K562 (cell line): ENCODE measurements at regions not wholly inside any gene's neighbourhood (a gene's known extent, or its start where the extent isn't known, plus 50 kb on each side); places are given as distances from the start of the nearest gene placed in this dataset.

ENCODE experiments used
- ATAC-seq: fragments of 200-7000 bp; cut with Tn5 transposase; 3 replicates; pipeline ENCODE4 v1.9.1; 2020; ENCODE audit warnings: moderate library complexity
- BruUV-seq: library from RNA; stranded (reverse); fragments of 400-500 nt; replicated peaks from 2 replicates; lab custom pipeline; 2021; lab: Mats Ljungman, UMichigan
- CTCF ChIA-PET: fragments of 300-600 bp; formaldehyde crosslinking; extraction: SDS; loops from one replicate; lab custom pipeline; 2021; ENCODE audit warnings: low intra/inter-chr PET ratio; lab: Yijun Ruan, JAX
- POLR2A ChIA-PET: fragments of 300-600, 350-650 bp; sonication (Branson Sonifier 250); formaldehyde crosslinking; extraction: SDS; loops from one replicate; lab custom pipeline; 2021; ENCODE audit warnings: antibody characterized with exemption, inconsistent platforms; lab: Yijun Ruan, JAX
- DNase-seq, 4 experiments: peaks; one replicate each; pipeline versions ENCODE4 v3.0.0 to v3.0.0-alpha.2; 2011 to 2018; ENCODE audit warnings: low spot score in 3 of 4, mixed read lengths in 3 of 4; ENCODE audit errors: extremely low read depth in 1 of 4
- FAIRE-seq: peaks from 2 replicates; lab custom pipeline; 2011; peaks lifted over from hg19 to GRCh38; lab: Jason Lieb, UNC
- H2AFZ ChIP-seq: 2 replicates; pipeline ENCODE4 v1.6.0; 2011; ENCODE audit warnings: low read depth, low read length, control low read depth, inconsistent platforms
- H3K27ac ChIP-seq: fragments of 200-600 bp; 3 replicates; pipeline ENCODE4 v1.8.0; 2011; ENCODE audit warnings: low read depth, mild to moderate bottlenecking, control low read depth, inconsistent platforms, low read length, moderate library complexity, mixed read lengths; ENCODE audit errors: extremely low read depth
- H3K27me3 ChIP-seq, 2 experiments: fragments of 300-600 bp in 1 of 2; 2 replicates in 1 of 2; 3 replicates in 1 of 2; pipeline versions ENCODE4 v1.6.0 to v1.8.0; 2011; ENCODE audit warnings: inconsistent platforms in 2 of 2, low read length in 2 of 2, mild to moderate bottlenecking in 1 of 2, mixed read lengths in 1 of 2, moderate library complexity in 1 of 2; ENCODE audit not compliant: control insufficient read depth in 2 of 2, insufficient read depth in 2 of 2
- H3K36me3 ChIP-seq: fragments of 300-600 bp; 3 replicates; pipeline ENCODE4 v1.8.0; 2011; ENCODE audit warnings: mild to moderate bottlenecking, low read length, inconsistent platforms; ENCODE audit not compliant: control insufficient read depth, insufficient read depth
- H3K4me1 ChIP-seq, 2 experiments: fragments of 200-600 bp in 1 of 2; replicated peaks in 1 of 2; 2 replicates in 1 of 2; 3 replicates in 1 of 2; pipeline versions ENCODE4 v1.5.1 to v1.8.0; 2011; ENCODE audit warnings: inconsistent platforms in 2 of 2, low read length in 2 of 2, mild to moderate bottlenecking in 1 of 2, mixed read lengths in 1 of 2, moderate library complexity in 1 of 2; ENCODE audit not compliant: control insufficient read depth in 2 of 2, insufficient read depth in 2 of 2
- H3K4me2 ChIP-seq: 2 replicates; pipeline ENCODE4 v1.6.1; 2011; ENCODE audit warnings: low read length, control low read depth, inconsistent platforms, mixed read lengths; ENCODE audit not compliant: insufficient read depth
- H3K4me3 ChIP-seq: fragments of 200-600 bp; sonication (generic), shearing (Covaris generic); 2 replicates; pipeline ENCODE4 v1.5.1; 2016; ENCODE audit warnings: control low read depth, inconsistent platforms
- H3K79me2 ChIP-seq: fragments of 200-600 bp; 3 replicates; pipeline ENCODE4 v1.8.0; 2011; ENCODE audit warnings: low read length, inconsistent platforms; ENCODE audit not compliant: control insufficient read depth, insufficient read depth
- H3K9ac ChIP-seq, 2 experiments: 2 replicates each; pipeline versions ENCODE4 v1.6.0 to v1.6.1; 2011; ENCODE audit warnings: low read depth in 2 of 2, low read length in 2 of 2, control low read depth in 1 of 2, inconsistent platforms in 1 of 2, mild to moderate bottlenecking in 1 of 2, mixed read lengths in 1 of 2; ENCODE audit not compliant: insufficient read depth in 1 of 2
- H3K9me1 ChIP-seq: one replicate; pipeline ENCODE4 v1.6.0; 2011; ENCODE audit warnings: inconsistent platforms, mild to moderate bottlenecking, low read length, moderate library complexity; ENCODE audit not compliant: control insufficient read depth, insufficient read depth
- H3K9me3 ChIP-seq: replicated peaks from 2 replicates; pipeline ENCODE4 v1.5.1; 2011; ENCODE audit warnings: low read depth, low read length, inconsistent platforms; ENCODE audit not compliant: control insufficient read depth, insufficient read depth
- H4K20me1 ChIP-seq: replicated peaks from 2 replicates; pipeline ENCODE4 v1.6.1; 2011; ENCODE audit warnings: low read length, inconsistent platforms, mixed read lengths; ENCODE audit not compliant: control insufficient read depth, insufficient read depth
- BRCA1 ChIP-seq, 2 experiments: fragments of 450-650 bp in 1 of 2; sonication (generic) in 1 of 2; formaldehyde crosslinking in 1 of 2; IDR thresholded peaks; 2 replicates each; pipeline versions ENCODE4 v1.5.0 to v1.6.1; 2017 to 2020; ENCODE audit warnings: mild to moderate bottlenecking in 1 of 2, missing genetic modification reagents in 1 of 2
- MAZ ChIP-seq, 2 experiments: fragments of 450-650 bp in 1 of 2; sonication (generic) in 1 of 2; formaldehyde crosslinking; IDR thresholded peaks in 1 of 2; conservative IDR thresholded peaks in 1 of 2; 2 replicates each; pipeline versions ENCODE4 v1.4.0 to v1.5.0; 2020; ENCODE audit warnings: mild to moderate bottlenecking in 1 of 2, missing genetic modification reagents in 1 of 2
- MEF2A ChIP-seq: IDR thresholded peaks from 2 replicates; pipeline ENCODE4 v1.6.1; 2011; ENCODE audit warnings: low read depth, mild to moderate bottlenecking, low read length, moderate library complexity; ENCODE audit not compliant: control insufficient read depth
- NEUROD1 ChIP-seq: fragments of 150-350 bp; IDR thresholded peaks from 2 replicates; pipeline ENCODE4 v1.6.1; 2014; ENCODE audit warnings: borderline replicate concordance, low read length, low read depth; ENCODE audit not compliant: partially characterized antibody
- PCBP1 ChIP-seq: fragments of 200-400 bp; formaldehyde crosslinking; IDR thresholded peaks from 2 replicates; pipeline ENCODE4 v1.6.1; 2018; ENCODE audit warnings: mild to moderate bottlenecking, low read depth, low read length; ENCODE audit not compliant: poor library complexity, severe bottlenecking
- RBM14 ChIP-seq: fragments of 200-400 bp; formaldehyde crosslinking; IDR thresholded peaks from 2 replicates; pipeline ENCODE4 v1.6.1; 2018; ENCODE audit warnings: low read depth, mild to moderate bottlenecking, low read length, moderate library complexity, borderline replicate concordance; ENCODE audit not compliant: insufficient read depth
- RFX7 ChIP-seq: fragments of 250-450 bp; sonication (Bioruptor Pico); IDR thresholded peaks from 2 replicates; pipeline ENCODE4 v1.5.1; 2021; ENCODE audit warnings: mild to moderate bottlenecking
- SMARCA4 ChIP-seq: fragments of 450-650 bp; IDR thresholded peaks from 2 replicates; pipeline ENCODE4 v1.6.1; 2016
- TRIM28 ChIP-seq: fragments of 450-650 bp; IDR thresholded peaks from 2 replicates; pipeline ENCODE4 v1.6.1; 2017
- ZNF146 ChIP-seq: IDR thresholded peaks from one replicate; pipeline ENCODE4 v1.6.1; 2018; ENCODE audit warnings: missing compliant biosample characterization; ENCODE audit not compliant: unreplicated experiment
- ZNF23 ChIP-seq: fragments of 250-450 bp; sonication (Bioruptor Pico); IDR thresholded peaks from 2 replicates; pipeline ENCODE4 v1.4.0; 2020; ENCODE audit warnings: mild to moderate bottlenecking
- ZNF785 ChIP-seq: fragments of 250-450 bp; sonication (Bioruptor Pico); IDR thresholded peaks from 2 replicates; pipeline ENCODE4 v1.4.0; 2020; ENCODE audit warnings: mild to moderate bottlenecking
- WGBS: fragments of 100-300 bp; shearing (Covaris generic); methylation state at CpG from one replicate; pipeline ENCODE4 v1.1.6; 2016; ENCODE audit warnings: low coverage, mixed read lengths; ENCODE audit not compliant: insufficient coverage; ENCODE audit errors: missing lambda C conversion rate; 5-methylcytosine and 5-hydroxymethylcytosine counted together
- in situ Hi-C: fragments of 300-500 bp; cut with MboI; formaldehyde crosslinking; loops from 4 replicates; pipeline ENCODE4 v1.15.0; 2018; ENCODE audit warnings: inconsistent platforms, mixed read lengths
- intact Hi-C: fragments of 100-400 bp; cut with micrococcal nuclease; formaldehyde crosslinking; loops from 2 replicates; pipeline ENCODE4 v1.14.2; 2022
- TF ChIP-seq, protein P1 (sequence below): fragments of 250-450 bp; sonication (Bioruptor Pico); IDR thresholded peaks from 2 replicates; pipeline ENCODE4 v1.5.0; 2022; ENCODE audit warnings: mild to moderate bottlenecking
- TF ChIP-seq, protein P2 (sequence below): IDR thresholded peaks from 2 replicates; pipeline ENCODE4 v1.6.1; 2012; ENCODE audit warnings: low read depth, low read length, improper control_type of control experiment, borderline replicate concordance

DNA sequence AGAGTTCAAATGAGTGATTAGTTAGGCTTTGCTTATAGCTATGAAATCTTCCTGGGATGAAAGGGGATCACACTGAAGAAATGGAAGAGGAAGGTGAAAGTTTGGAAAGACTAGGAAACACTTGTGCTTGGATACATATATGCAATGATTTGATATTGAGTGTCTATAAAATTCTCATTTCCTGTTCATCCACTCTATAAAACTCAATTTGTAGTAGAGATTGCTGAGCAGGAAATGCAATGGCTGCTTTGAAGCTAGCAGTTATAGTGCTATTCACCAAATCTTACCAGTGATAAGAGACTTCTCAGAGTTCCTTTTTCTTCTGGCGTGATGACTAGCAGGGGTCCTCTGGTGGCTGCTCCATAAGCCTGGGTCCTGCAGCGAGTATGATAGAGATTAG, 128.1 kb upstream of the HPF1 start:
- H3K4me1 ChIP-seq, result no peaks in the 10 kb centered on the region
- CTCF ChIA-PET, result no interaction called here
- ATAC-seq (no peak), FAIRE-seq (no peak), DNase-seq (no peak)
- H3K9ac ChIP-seq, result no peak overlapping the region
- H3K36me3 ChIP-seq, result no peaks in the 10 kb centered on the region
- POLR2A ChIA-PET, result no interaction called here
- 0% methylated on average over 2 of the region's 2 CpGs for WGBS
- H4K20me1 ChIP-seq, result no peaks in the 10 kb centered on the region
- no peaks in the 10 kb centered on the region; a peak in 1 of 5 replicates for H3K27me3 ChIP-seq
- H3K9me3 ChIP-seq, result no peaks in the 10 kb centered on the region
- TF ChIP-seq SMARCA4 (no peak), RFX7 (CRISPR knock-in tag) (no peak), NEUROD1 (no peak), MEF2A (no peak), RBM14 (no peak), PCBP1 (no peak), MAZ (CRISPR knock-in tag; conservative IDR thresholded peaks at IDR 0.05 in 1 of 2, IDR thresholded peaks at IDR 0.05 in 1 of 2) (no peak), TRIM28 (no peak), ZNF23 (no peak), ZNF146 (CRISPR knock-in tag) (no peak), ZNF785 (CRISPR knock-in tag) (no peak), BRCA1 (IDR thresholded peaks at IDR 0.05) (no peak), BRCA1 (CRISPR knock-in tag; IDR thresholded peaks at IDR 0.05) (no peak)
- TF ChIP-seq, protein P1, sequence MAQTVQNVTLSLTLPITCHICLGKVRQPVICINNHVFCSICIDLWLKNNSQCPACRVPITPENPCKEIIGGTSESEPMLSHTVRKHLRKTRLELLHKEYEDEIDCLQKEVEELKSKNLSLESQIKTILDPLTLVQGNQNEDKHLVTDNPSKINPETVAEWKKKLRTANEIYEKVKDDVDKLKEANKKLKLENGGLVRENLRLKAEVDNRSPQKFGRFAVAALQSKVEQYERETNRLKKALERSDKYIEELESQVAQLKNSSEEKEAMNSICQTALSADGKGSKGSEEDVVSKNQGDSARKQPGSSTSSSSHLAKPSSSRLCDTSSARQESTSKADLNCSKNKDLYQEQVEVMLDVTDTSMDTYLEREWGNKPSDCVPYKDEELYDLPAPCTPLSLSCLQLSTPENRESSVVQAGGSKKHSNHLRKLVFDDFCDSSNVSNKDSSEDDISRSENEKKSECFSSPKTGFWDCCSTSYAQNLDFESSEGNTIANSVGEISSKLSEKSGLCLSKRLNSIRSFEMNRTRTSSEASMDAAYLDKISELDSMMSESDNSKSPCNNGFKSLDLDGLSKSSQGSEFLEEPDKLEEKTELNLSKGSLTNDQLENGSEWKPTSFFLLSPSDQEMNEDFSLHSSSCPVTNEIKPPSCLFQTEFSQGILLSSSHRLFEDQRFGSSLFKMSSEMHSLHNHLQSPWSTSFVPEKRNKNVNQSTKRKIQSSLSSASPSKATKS (CRISPR knock-in tag), result no peak
- TF ChIP-seq, protein P2, sequence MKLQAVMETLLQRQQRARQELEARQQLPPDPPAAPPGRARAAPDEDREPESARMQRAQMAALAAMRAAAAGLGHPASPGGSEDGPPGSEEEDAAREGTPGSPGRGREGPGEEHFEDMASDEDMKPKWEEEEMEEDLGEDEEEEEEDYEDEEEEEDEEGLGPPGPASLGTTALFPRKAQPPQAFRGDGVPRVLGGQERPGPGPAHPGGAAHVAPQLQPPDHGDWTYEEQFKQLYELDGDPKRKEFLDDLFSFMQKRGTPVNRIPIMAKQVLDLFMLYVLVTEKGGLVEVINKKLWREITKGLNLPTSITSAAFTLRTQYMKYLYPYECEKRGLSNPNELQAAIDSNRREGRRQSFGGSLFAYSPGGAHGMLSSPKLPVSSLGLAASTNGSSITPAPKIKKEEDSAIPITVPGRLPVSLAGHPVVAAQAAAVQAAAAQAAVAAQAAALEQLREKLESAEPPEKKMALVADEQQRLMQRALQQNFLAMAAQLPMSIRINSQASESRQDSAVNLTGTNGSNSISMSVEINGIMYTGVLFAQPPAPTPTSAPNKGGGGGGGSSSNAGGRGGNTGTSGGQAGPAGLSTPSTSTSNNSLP, result no peak
- intact Hi-C loops, result no loop called here
- H3K79me2 ChIP-seq, result no peaks in the 10 kb centered on the region
- no peak overlapping the region for H3K4me2 ChIP-seq
- in situ Hi-C loops, result no loop called here
- BruUV-seq, result no TSS peak
- no peak overlapping the region for H2AFZ ChIP-seq
- no peak overlapping the region for H3K4me3 ChIP-seq
- H3K27ac ChIP-seq, result no peak overlapping the region
- H3K9me1 ChIP-seq, result no peaks in the 10 kb centered on the region
